ENCODE measurements at regions not wholly inside any gene's neighbourhood (a gene's known extent, or its start where the extent isn't known, plus 50 kb on each side); places are given as distances from the start of the nearest gene placed in this dataset.

- no peak for DNase-seq
Measured at GRCh38 chr6:14711704-14712379, 534.0 kb upstream of the JARID2 start.

GRCh38 chr6:14713008-14713960 lies 532.6 kb upstream of the JARID2 start:
- DNase-seq, result no peak

- DNase-seq, result no peak
Measured at GRCh38 chr6:14713966-14714631, 531.8 kb upstream of the JARID2 start.

GRCh38 chr6:14715076-14715475 lies 530.8 kb upstream of the JARID2 start:
- no peak for DNase-seq

- no peak for DNase-seq
Measured at GRCh38 chr6:14716499-14717146, 529.2 kb upstream of the JARID2 start.

- DNase-seq, result no peak
Measured at GRCh38 chr6:14717307-14717706, 528.6 kb upstream of the JARID2 start.

GRCh38 chr6:14718861-14719260 lies 527.0 kb upstream of the JARID2 start:
- no peak for DNase-seq

GRCh38 chr6:14719270-14719669 lies 526.6 kb upstream of the JARID2 start:
- DNase-seq, result no peak

GRCh38 chr6:14720411-14721102 lies 525.3 kb upstream of the JARID2 start:
- no peak for DNase-seq

GRCh38 chr6:14721103-14721758 lies 524.6 kb upstream of the JARID2 start:
- DNase-seq, result no peak

GRCh38 chr6:14722001-14722562 lies 523.8 kb upstream of the JARID2 start:
- DNase-seq, result no peak

- DNase-seq, result no peak
Measured at GRCh38 chr6:14722704-14723103, 523.2 kb upstream of the JARID2 start.

- no peak for DNase-seq
Measured at GRCh38 chr6:14723535-14724086, 522.3 kb upstream of the JARID2 start.

- DNase-seq, result no peak
Measured at GRCh38 chr6:14724549-14724948, 521.3 kb upstream of the JARID2 start.

- peak; percentile 18 to 21 for DNase-seq
Measured at GRCh38 chr6:14726816-14727493, 518.9 kb upstream of the JARID2 start.

GRCh38 chr6:14727494-14728395 lies 518.1 kb upstream of the JARID2 start:
- DNase-seq, result peak; percentile 14 to 17

- DNase-seq, result peak; percentile 46 to 52
Measured at GRCh38 chr6:14728396-14729024, 517.4 kb upstream of the JARID2 start.

- DNase-seq, result peak; percentile 59 to 63
Measured at GRCh38 chr6:14729129-14729871, 516.6 kb upstream of the JARID2 start.

Data from activated T-cell treated with anti-CD3 and anti-CD28 coated beads, Interleukin-2, amount 50 U/mL, for 48 hours (primary cell).